Adrenal gland (tissue), 9 donors: ENCODE measurements at regions not wholly inside any gene's neighbourhood (a gene's known extent, or its start where the extent isn't known, plus 50 kb on each side); places are given as distances from the start of the nearest gene placed in this dataset.

Source experiments
- DNase-seq, 7 donors: peaks; one replicate each; pipeline ENCODE4 v3.0.0-alpha.2; 2019 to 2020
- H3K27ac ChIP-seq, 5 donors: fragments of 200-600 bp; sonication (generic) in 4 of 5; 1 replicate in 3 of 5; 2 replicates in 2 of 5; pipeline versions ENCODE4 v1.5.1 to v1.8.0; 2016 to 2020; ENCODE audit warnings: mild to moderate bottlenecking in 1 of 5
- H3K27me3 ChIP-seq: fragments of 200-600 bp; 2 replicates; pipeline ENCODE4 v1.8.0; 2021
- H3K36me3 ChIP-seq, 2 donors: fragments of 200-600 bp; replicated peaks in 1 of 2; 1 replicate in 1 of 2; 2 replicates in 1 of 2; pipeline versions ENCODE4 v1.5.1 to v1.8.0; 2018 to 2022
- H3K4me1 ChIP-seq, 2 donors: fragments of 200-600 bp; replicated peaks in 1 of 2; 1 replicate in 1 of 2; 2 replicates in 1 of 2; pipeline versions ENCODE4 v1.5.1 to v1.8.0; 2018 to 2021
- H3K4me3 ChIP-seq, 4 donors: fragments of 200-600 bp; sonication (generic) in 3 of 4; one replicate each; pipeline ENCODE4 v1.5.1; 2016 to 2018
- H3K9me3 ChIP-seq, 3 donors: fragments of 200-600 bp; sonication (generic) in 1 of 3; replicated peaks in 1 of 3; 1 replicate in 2 of 3; 2 replicates in 1 of 3; pipeline versions ENCODE4 v1.5.1 to v1.8.0; 2016 to 2021
- POLR2A ChIP-seq, 2 donors: fragments of 450-650 bp; IDR thresholded peaks; one replicate each; pipeline ENCODE4 v1.6.1; 2017; ENCODE audit warnings: antibody characterized with exemption in 2 of 2, mild to moderate bottlenecking in 2 of 2, moderate library complexity in 1 of 2
- WGBS, 4 donors: extraction: QIAGEN DNeasy Blood & Tissue Kit in 2 of 4; methylation state at CpG; one replicate each; pipeline versions ENCODE4 v1.1.5 to v1.1.7; 2013 to 2017; 5-methylcytosine and 5-hydroxymethylcytosine counted together
- intact Hi-C, 2 donors: fragments of 100-400 bp; cut with DNase I; formaldehyde crosslinking; loops; one replicate each; pipeline versions ENCODE4 v1.14.1 to v1.15.0; 2022 to 2023
- TF ChIP-seq, protein P1 (sequence below), 6 experiments: fragments of 450-650 bp in 4 of 6; fragments of 200-600 bp in 2 of 6; sonication (generic) in 1 of 6; IDR thresholded peaks; 1 replicate in 5 of 6; 2 replicates in 1 of 6; pipeline versions ENCODE4 v1.5.1 to v1.8.0; 2016 to 2021; ENCODE audit warnings: antibody characterized with exemption in 6 of 6, mild to moderate bottlenecking in 2 of 6, moderate library complexity in 1 of 6
- donor health status: healthy with polysubstance abuse.
- donor health status: Bipolar disorder and iron deficiency.
- donor health status: DM: yes; HTN: yes; CAD: no.
- donor health status: DM: no; HTN: no; CAD: no.
- donor health status: DM: no; HTN: no; CAD: no.

DNA sequence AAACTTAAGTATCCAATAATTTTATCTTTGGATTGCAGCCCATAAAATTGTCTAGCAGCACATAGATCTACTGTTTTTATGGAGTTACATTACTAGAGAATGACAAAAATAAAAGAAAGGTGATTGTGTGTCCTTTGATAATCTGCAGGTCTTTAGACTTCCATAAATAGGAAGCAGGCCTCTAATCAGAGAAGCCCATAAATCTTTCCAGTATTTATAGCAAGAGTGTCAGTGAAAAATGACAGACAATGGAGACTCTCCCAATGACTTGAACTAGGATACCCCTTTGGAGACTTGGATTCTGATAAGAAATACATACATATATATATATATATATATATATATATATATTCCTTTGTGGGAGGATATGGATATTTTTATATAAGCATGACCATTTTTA lies 351.2 kb downstream of the PCDH17 start:
- no peak for DNase-seq
- H3K4me3 ChIP-seq = no peak overlapping the region
- no peaks in the 10 kb centered on the region for H3K36me3 ChIP-seq
- no peak overlapping the region for H3K27ac ChIP-seq
- TF ChIP-seq, protein P1, sequence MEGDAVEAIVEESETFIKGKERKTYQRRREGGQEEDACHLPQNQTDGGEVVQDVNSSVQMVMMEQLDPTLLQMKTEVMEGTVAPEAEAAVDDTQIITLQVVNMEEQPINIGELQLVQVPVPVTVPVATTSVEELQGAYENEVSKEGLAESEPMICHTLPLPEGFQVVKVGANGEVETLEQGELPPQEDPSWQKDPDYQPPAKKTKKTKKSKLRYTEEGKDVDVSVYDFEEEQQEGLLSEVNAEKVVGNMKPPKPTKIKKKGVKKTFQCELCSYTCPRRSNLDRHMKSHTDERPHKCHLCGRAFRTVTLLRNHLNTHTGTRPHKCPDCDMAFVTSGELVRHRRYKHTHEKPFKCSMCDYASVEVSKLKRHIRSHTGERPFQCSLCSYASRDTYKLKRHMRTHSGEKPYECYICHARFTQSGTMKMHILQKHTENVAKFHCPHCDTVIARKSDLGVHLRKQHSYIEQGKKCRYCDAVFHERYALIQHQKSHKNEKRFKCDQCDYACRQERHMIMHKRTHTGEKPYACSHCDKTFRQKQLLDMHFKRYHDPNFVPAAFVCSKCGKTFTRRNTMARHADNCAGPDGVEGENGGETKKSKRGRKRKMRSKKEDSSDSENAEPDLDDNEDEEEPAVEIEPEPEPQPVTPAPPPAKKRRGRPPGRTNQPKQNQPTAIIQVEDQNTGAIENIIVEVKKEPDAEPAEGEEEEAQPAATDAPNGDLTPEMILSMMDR (IDR thresholded peaks at IDR 0.05) = no peak
- no peak for TF ChIP-seq POLR2A (IDR thresholded peaks at IDR 0.05)
- intact Hi-C loops = no loop called here
- no peaks in the 10 kb centered on the region for H3K4me1 ChIP-seq
- no peaks in the 10 kb centered on the region for H3K27me3 ChIP-seq
- H3K9me3 ChIP-seq = peaks cover 0 to 8% (median 0%) of the 10 kb centered on the region in 3 donors

DNA sequence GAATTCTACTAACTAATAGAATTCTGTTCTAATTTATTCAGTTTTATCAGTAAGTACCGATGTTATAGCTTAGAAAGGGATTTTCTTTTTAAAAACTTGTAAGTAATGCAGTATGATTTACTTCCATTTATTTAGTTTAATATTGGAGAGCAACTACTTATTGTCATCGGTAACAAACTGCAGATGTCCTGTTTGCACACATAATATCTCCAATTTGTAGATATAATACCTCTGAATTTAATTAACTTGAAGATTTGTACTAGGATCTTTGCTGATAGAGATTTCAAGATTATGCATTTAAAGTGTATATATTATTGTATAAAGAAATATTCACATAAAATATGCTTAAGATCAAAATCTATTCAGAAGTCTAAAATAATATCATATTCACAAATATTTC lies 356.7 kb downstream of the PCDH17 start:
- no peak for DNase-seq
- Histone ChIP-seq H3K27ac (no peak overlapping the region), H3K9me3 (peaks cover 0 to 8% (median 0%) of the 10 kb centered on the region in 3 donors), H3K36me3 (no peaks in the 10 kb centered on the region), H3K4me3 (no peak overlapping the region), H3K4me1 (no peaks in the 10 kb centered on the region), H3K27me3 (no peaks in the 10 kb centered on the region)
- WGBS, 4 donors = 69 to 83% (median 80%) methylated on average over 2 of the region's 2 CpGs
- intact Hi-C loops = no loop called here
- TF ChIP-seq, protein P1 (IDR thresholded peaks at IDR 0.05) = no peak
- no peak for TF ChIP-seq POLR2A (IDR thresholded peaks at IDR 0.05)

DNA sequence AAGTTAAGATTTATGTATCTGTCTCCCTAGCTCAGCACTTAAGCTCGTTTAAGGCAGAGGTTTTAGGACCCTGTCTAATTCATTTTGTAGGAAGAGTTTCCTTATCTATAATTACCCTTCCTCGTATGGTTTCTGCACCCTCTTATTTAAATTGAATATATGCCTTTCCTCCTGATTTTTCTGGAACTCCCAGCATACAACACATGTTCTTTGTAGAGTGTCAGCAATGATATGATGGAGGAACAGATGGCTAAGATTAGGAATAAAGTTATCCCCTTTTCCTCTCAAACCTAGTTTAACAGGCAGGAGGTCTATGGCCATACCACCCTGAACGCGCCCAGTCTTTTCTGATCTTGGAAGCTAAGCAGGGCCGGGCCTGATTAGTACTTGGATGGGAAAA lies 359.5 kb downstream of the PCDH17 start:
- no peak overlapping the region for H3K27ac ChIP-seq
- DNase-seq = no peak
- intact Hi-C loops = no loop called here
- H3K27me3 ChIP-seq = no peaks in the 10 kb centered on the region
- H3K4me1 ChIP-seq = no peaks in the 10 kb centered on the region
- no peaks in the 10 kb centered on the region for H3K9me3 ChIP-seq
- TF ChIP-seq POLR2A (IDR thresholded peaks at IDR 0.05) = no peak
- TF ChIP-seq, protein P1 (IDR thresholded peaks at IDR 0.05) = no peak
- H3K4me3 ChIP-seq = no peak overlapping the region
- H3K36me3 ChIP-seq = no peaks in the 10 kb centered on the region
- 63 to 70% (median 67%) methylated on average over 5 of the region's 5 CpGs for WGBS, 4 donors

DNA sequence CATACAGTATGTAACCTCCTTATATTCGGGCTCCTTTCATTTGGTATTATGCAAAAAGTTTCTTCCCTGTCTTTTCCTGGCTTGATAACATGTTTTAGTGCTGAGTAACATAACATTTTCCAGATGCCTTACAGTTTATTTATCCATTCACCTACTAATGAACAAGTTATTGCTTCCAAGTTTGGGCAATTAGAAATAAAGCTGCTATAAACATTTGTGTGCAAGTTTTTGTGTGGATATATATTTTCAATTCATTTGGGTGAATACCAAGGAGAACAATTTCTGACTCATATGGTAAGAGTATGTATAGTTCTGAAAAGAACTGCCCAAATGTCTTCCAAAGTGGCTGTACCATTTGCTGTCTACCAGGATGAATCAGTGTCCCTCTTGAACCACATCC lies 360.9 kb downstream of the PCDH17 start:
- H3K36me3 ChIP-seq = no peaks in the 10 kb centered on the region
- no peak overlapping the region for H3K27ac ChIP-seq
- no peak for DNase-seq
- no peak overlapping the region for H3K4me3 ChIP-seq
- WGBS, 4 donors = 41 to 74% (median 64%) methylated on average over 1 of the region's 1 CpG
- intact Hi-C loops = no loop called here
- no peaks in the 10 kb centered on the region for H3K9me3 ChIP-seq
- no peaks in the 10 kb centered on the region for H3K4me1 ChIP-seq
- TF ChIP-seq, protein P1 (IDR thresholded peaks at IDR 0.05) = no peak
- TF ChIP-seq POLR2A (IDR thresholded peaks at IDR 0.05) = no peak
- no peaks in the 10 kb centered on the region for H3K27me3 ChIP-seq
